Endothelial cell of umbilical vein (primary cell): ENCODE measurements at regions not wholly inside any gene's neighbourhood (a gene's known extent, or its start where the extent isn't known, plus 50 kb on each side); places are given as distances from the start of the nearest gene placed in this dataset.

Source experiments
- BruUV-seq: library from RNA; stranded (reverse); fragments of 400-500 nt; replicated peaks from 2 replicates; lab custom pipeline; 2021; lab: Mats Ljungman, UMichigan
- CTCF ChIA-PET: fragments of 300-600, 350-600 bp; sonication (Branson Sonifier 250); formaldehyde crosslinking; loops from one replicate; lab custom pipeline; 2021; ENCODE audit warnings: antibody characterized with exemption, inconsistent platforms; lab: Charles Lee
- POLR2A ChIA-PET: fragments of 300-600, 350-600 bp; sonication (Branson Sonifier 250); formaldehyde crosslinking; loops from one replicate; lab custom pipeline; 2021; ENCODE audit warnings: antibody characterized with exemption, inconsistent platforms; lab: Charles Lee
- DNase-seq: peaks from one replicate; pipeline ENCODE4 v3.0.0-alpha.2; 2011; ENCODE audit warnings: low read depth, low spot score
- FAIRE-seq: peaks from 2 replicates; lab custom pipeline; 2011; peaks lifted over from hg19 to GRCh38; lab: Jason Lieb, UNC
- H2AFZ ChIP-seq: 2 replicates; pipeline ENCODE4 v1.6.0; 2012; ENCODE audit warnings: low read depth, low read length, control low read depth, inconsistent platforms
- H3K27ac ChIP-seq: 2 replicates; pipeline ENCODE4 v1.5.1; 2011; ENCODE audit warnings: low read depth, mild to moderate bottlenecking, control low read depth, low read length, moderate library complexity; ENCODE audit not compliant: insufficient read depth
- H3K27me3 ChIP-seq, 2 experiments: 2 replicates each; pipeline versions ENCODE4 v1.6.0 to v1.6.1; 2011; ENCODE audit warnings: low read length in 2 of 2, mixed read lengths in 1 of 2; ENCODE audit not compliant: control insufficient read depth in 2 of 2, insufficient read depth in 2 of 2
- H3K36me3 ChIP-seq, 2 experiments: 2 replicates in 1 of 2; 3 replicates in 1 of 2; pipeline ENCODE4 v1.5.1; 2011; ENCODE audit warnings: low read length in 2 of 2, mild to moderate bottlenecking in 1 of 2, moderate library complexity in 1 of 2; ENCODE audit not compliant: control insufficient read depth in 2 of 2, insufficient read depth in 2 of 2; ENCODE audit errors: extremely low read depth in 1 of 2
- H3K4me1 ChIP-seq: 3 replicates; pipeline ENCODE4 v1.5.1; 2011; ENCODE audit warnings: mild to moderate bottlenecking, low read length; ENCODE audit not compliant: control insufficient read depth, insufficient read depth; ENCODE audit errors: extremely low read depth
- H3K4me2 ChIP-seq: 2 replicates; pipeline ENCODE4 v1.6.1; 2011; ENCODE audit warnings: low read length, control low read depth, mixed read lengths; ENCODE audit not compliant: insufficient read depth
- H3K4me3 ChIP-seq, 3 experiments: fragments of 200-600 bp in 1 of 3; sonication (generic), shearing (Covaris generic) in 1 of 3; replicated peaks in 1 of 3; 2 replicates each; pipeline ENCODE4 v1.5.1; 2011 to 2016; ENCODE audit warnings: control low read depth in 3 of 3, low read length in 3 of 3, mild to moderate bottlenecking in 2 of 3, inconsistent platforms in 1 of 3, low read depth in 1 of 3, moderate library complexity in 1 of 3; ENCODE audit not compliant: insufficient read depth in 1 of 3
- H3K79me2 ChIP-seq: 2 replicates; pipeline ENCODE4 v1.6.0; 2012; ENCODE audit warnings: low read length, inconsistent platforms; ENCODE audit not compliant: control insufficient read depth, insufficient read depth
- H3K9ac ChIP-seq: replicated peaks from 2 replicates; pipeline ENCODE3; 2011; ENCODE audit warnings: low read length, control low read depth; ENCODE audit not compliant: insufficient read depth; ENCODE audit errors: extremely low read depth
- H3K9me1 ChIP-seq: replicated peaks from 3 replicates; pipeline ENCODE4 v1.6.0; 2011; ENCODE audit warnings: mild to moderate bottlenecking, low read length; ENCODE audit not compliant: control insufficient read depth, insufficient read depth; ENCODE audit errors: extremely low read depth
- H3K9me3 ChIP-seq: replicated peaks from 2 replicates; pipeline ENCODE4 v1.5.1; 2012; ENCODE audit warnings: low read length, inconsistent platforms; ENCODE audit not compliant: control insufficient read depth, insufficient read depth
- H4K20me1 ChIP-seq: replicated peaks from 2 replicates; pipeline ENCODE3; 2011; ENCODE audit warnings: mild to moderate bottlenecking, low read length; ENCODE audit not compliant: control insufficient read depth, insufficient read depth; ENCODE audit errors: extremely low read depth
- EZH2 ChIP-seq: IDR thresholded peaks from 2 replicates; pipeline ENCODE4 v1.6.1; 2012; ENCODE audit warnings: borderline replicate concordance, low read depth, mild to moderate bottlenecking, moderate library complexity, low read length, inconsistent platforms; ENCODE audit not compliant: severe bottlenecking
- FOS ChIP-seq: IDR thresholded peaks from 2 replicates; pipeline ENCODE4 v1.6.1; 2011; ENCODE audit warnings: mild to moderate bottlenecking, low read length, moderate library complexity, borderline replicate concordance; ENCODE audit not compliant: insufficient read depth
- GATA2 ChIP-seq: IDR thresholded peaks from 2 replicates; pipeline ENCODE4 v1.7.0; 2011; ENCODE audit warnings: low read depth, mild to moderate bottlenecking, moderate library complexity, mixed read lengths, low read length; ENCODE audit not compliant: insufficient read length, insufficient read depth
- JUN ChIP-seq: IDR thresholded peaks from 2 replicates; pipeline ENCODE4 v1.6.1; 2011; ENCODE audit warnings: borderline replicate concordance, low read depth; ENCODE audit not compliant: insufficient read length, insufficient read depth
- MYC ChIP-seq: IDR thresholded peaks from one replicate; pipeline ENCODE4 v1.6.1; 2011; ENCODE audit warnings: mild to moderate bottlenecking, low read depth, low read length
- POLR2A ChIP-seq: IDR thresholded peaks from 2 replicates; pipeline ENCODE4 v1.6.1; 2012; ENCODE audit warnings: low read depth, mild to moderate bottlenecking, control low read depth, low read length
- POLR2AphosphoS5 ChIP-seq: IDR thresholded peaks from 2 replicates; pipeline ENCODE4 v1.6.1; 2012; ENCODE audit warnings: low read depth, mild to moderate bottlenecking, control low read depth, low read length, moderate library complexity; ENCODE audit not compliant: insufficient read depth
- dilution Hi-C: fragments of 300-500 bp; cut with MboI; formaldehyde crosslinking; loops from one replicate; pipeline ENCODE4 v1.15.0; 2019; ENCODE audit warnings: low sequenced_read_pairs; ENCODE audit not compliant: extremely low pct_ligation_motif_present
- intact Hi-C: fragments of 100-400 bp; cut with micrococcal nuclease; formaldehyde crosslinking; loops from one replicate; pipeline ENCODE4 v1.10.0; 2022
- TF ChIP-seq, protein P1 (sequence below), 2 donors: IDR thresholded peaks; 1 replicate in 1 of 2; 2 replicates in 1 of 2; pipeline ENCODE4 v1.5.1; 2011; ENCODE audit warnings: low read length in 2 of 2, mild to moderate bottlenecking in 2 of 2, moderate library complexity in 2 of 2, control low read depth in 1 of 2, inconsistent platforms in 1 of 2, low read depth in 1 of 2; ENCODE audit not compliant: insufficient read depth in 1 of 2; ENCODE audit errors: extremely low read depth in 1 of 2
- TF ChIP-seq, protein P2 (sequence below): IDR thresholded peaks from 2 replicates; pipeline ENCODE4 v1.6.1; 2011; ENCODE audit not compliant: insufficient read depth, insufficient read length

DNA sequence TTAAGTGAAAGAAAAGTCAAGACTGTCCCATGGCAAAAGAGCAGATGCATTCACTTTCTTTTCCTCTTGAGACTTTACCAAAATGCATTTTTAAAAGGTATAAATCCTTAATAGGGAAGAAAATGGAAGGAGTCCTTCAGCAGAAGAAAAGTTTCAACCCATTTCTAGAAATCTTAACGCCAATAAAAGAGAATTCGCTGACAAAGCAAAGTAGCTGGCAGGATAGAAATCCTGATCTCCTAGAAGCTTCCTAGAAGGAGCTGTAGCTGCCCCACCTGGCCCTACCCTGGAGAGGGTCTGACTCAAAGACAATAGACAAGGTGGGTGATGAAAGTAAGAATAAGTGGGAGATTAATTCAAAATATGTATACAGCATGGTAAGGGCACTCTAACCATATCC is 144.9 kb upstream of the PKDCC start:
- dilution Hi-C loops (no loop called here), intact Hi-C loops (no loop called here)
- BruUV-seq: no TSS peak
- H3K9me1 ChIP-seq: no peaks in the 10 kb centered on the region
- H4K20me1 ChIP-seq: no peaks in the 10 kb centered on the region
- H3K36me3 ChIP-seq: no peaks in the 10 kb centered on the region
- H2AFZ ChIP-seq: no peak overlapping the region
- H3K9me3 ChIP-seq: no peaks in the 10 kb centered on the region
- no peak overlapping the region for H3K27ac ChIP-seq
- H3K4me2 ChIP-seq: no peak overlapping the region
- no peak for FAIRE-seq
- no peak overlapping the region for H3K9ac ChIP-seq
- no peaks in the 10 kb centered on the region for H3K79me2 ChIP-seq
- H3K4me1 ChIP-seq: peaks cover 8% of the 10 kb centered on the region
- TF ChIP-seq JUN (no peak), MYC (no peak), POLR2A (no peak), GATA2 (no peak), POLR2AphosphoS5 (no peak), EZH2 (no peak), FOS (no peak)
- TF ChIP-seq, protein P1, sequence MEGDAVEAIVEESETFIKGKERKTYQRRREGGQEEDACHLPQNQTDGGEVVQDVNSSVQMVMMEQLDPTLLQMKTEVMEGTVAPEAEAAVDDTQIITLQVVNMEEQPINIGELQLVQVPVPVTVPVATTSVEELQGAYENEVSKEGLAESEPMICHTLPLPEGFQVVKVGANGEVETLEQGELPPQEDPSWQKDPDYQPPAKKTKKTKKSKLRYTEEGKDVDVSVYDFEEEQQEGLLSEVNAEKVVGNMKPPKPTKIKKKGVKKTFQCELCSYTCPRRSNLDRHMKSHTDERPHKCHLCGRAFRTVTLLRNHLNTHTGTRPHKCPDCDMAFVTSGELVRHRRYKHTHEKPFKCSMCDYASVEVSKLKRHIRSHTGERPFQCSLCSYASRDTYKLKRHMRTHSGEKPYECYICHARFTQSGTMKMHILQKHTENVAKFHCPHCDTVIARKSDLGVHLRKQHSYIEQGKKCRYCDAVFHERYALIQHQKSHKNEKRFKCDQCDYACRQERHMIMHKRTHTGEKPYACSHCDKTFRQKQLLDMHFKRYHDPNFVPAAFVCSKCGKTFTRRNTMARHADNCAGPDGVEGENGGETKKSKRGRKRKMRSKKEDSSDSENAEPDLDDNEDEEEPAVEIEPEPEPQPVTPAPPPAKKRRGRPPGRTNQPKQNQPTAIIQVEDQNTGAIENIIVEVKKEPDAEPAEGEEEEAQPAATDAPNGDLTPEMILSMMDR (IDR thresholded peaks at IDR 0.05; ENCODE audit: extremely low read depth in 1 of 2, insufficient read depth in 1 of 2, low read depth in 1 of 2, low read length in 2 of 2): no peak
- TF ChIP-seq, protein P2, sequence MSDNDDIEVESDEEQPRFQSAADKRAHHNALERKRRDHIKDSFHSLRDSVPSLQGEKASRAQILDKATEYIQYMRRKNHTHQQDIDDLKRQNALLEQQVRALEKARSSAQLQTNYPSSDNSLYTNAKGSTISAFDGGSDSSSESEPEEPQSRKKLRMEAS: no peak
- peaks cover 4 to 13% of the 10 kb centered on the region in 2 experiments for H3K27me3 ChIP-seq
- no peak for DNase-seq
- ChIA-PET POLR2A (no interaction called here), CTCF (interaction anchor here (2.1 kb wide), 1 partner anchor 33 kb away, joined by 8 read pairs; no protein-coding TSS in a partner anchor)
- H3K4me3 ChIP-seq: no peak overlapping the region
